GM21526 (cell line): ENCODE measurements at regions not wholly inside any gene's neighbourhood (a gene's known extent, or its start where the extent isn't known, plus 50 kb on each side); places are given as distances from the start of the nearest gene placed in this dataset.
"Not testable (repeated sequence)": the region's sequence is repeated elsewhere in the genome, so short reads cannot be mapped to it uniquely, and the experiment has no call there.

Experiments used
- ATAC-seq: cut with Tn5 transposase; IDR thresholded peaks from one replicate; pipeline ENCODE4 v1.9.1; 2021; ENCODE audit warnings: moderate library complexity; ENCODE audit not compliant: unreplicated experiment, low FRiP score

DNA sequence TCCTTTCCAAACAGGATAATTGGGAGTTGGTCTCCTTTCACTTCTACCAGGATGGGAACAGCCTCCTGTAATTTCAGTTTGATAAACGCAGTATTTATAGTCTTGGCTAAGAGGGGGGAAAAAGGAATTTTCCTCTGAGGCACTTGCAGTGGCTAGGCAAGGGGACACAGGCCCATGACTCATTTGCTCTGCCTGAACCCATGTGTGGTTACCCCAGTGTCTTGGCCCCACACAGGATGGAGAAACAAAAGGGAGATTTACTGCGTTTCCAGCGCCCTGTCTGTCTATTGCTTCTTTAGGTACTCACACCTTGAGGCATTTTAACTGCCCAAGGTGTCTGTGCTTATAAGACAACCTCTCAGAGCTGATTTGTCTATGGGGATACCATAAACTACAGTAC is 74.8 kb upstream of the NEDD9 start:
- ATAC-seq, result no peak

- no peak for ATAC-seq
Observed at GRCh38 chr6:11304946-11305345, 72.5 kb upstream of the NEDD9 start.

GRCh38 chr6:11299876-11300428 is 67.5 kb upstream of the NEDD9 start:
- not testable (repeated sequence) for ATAC-seq

- not testable (repeated sequence) for ATAC-seq
Observed at GRCh38 chr6:11299421-11299784, 66.9 kb upstream of the NEDD9 start.

DNA sequence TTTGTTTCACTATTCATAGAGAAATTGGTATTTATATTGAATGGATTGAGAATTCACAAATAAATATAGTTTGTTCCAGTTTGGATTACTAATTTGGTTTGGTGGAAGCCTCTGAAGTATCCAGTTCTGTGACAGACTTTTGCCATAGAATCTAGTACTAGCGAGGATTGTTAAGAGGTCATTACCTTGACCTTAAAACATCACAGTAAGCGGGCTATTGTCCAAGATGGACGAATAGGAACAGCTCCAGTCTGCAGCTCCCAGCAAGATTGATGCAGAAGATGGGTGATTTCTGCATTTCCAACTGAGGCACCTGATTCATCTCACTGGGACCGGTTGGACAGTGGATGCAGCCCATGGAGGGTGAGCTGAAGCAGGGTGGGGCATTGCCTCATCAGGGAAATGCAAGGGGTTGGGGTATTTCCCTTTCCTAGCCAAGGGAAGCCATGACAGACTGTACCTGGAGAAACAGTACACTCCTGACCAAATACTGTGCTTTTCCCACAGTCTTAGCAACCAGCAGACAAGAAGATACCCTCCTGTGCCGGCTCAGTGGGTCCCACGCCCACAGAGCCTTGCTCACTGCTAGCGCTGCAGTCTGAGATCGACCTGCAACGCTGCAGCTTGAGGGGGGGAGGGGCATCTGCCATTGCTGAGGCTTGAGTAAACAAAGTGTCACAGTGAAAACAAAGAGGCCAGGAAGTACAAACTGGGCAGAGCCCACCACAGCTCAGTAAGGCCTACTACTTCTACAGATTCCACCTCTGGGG is 66.4 kb upstream of the NEDD9 start:
- no peak for ATAC-seq

GRCh38 chr6:11297376-11297729 is 64.9 kb upstream of the NEDD9 start:
- ATAC-seq, result no peak

DNA sequence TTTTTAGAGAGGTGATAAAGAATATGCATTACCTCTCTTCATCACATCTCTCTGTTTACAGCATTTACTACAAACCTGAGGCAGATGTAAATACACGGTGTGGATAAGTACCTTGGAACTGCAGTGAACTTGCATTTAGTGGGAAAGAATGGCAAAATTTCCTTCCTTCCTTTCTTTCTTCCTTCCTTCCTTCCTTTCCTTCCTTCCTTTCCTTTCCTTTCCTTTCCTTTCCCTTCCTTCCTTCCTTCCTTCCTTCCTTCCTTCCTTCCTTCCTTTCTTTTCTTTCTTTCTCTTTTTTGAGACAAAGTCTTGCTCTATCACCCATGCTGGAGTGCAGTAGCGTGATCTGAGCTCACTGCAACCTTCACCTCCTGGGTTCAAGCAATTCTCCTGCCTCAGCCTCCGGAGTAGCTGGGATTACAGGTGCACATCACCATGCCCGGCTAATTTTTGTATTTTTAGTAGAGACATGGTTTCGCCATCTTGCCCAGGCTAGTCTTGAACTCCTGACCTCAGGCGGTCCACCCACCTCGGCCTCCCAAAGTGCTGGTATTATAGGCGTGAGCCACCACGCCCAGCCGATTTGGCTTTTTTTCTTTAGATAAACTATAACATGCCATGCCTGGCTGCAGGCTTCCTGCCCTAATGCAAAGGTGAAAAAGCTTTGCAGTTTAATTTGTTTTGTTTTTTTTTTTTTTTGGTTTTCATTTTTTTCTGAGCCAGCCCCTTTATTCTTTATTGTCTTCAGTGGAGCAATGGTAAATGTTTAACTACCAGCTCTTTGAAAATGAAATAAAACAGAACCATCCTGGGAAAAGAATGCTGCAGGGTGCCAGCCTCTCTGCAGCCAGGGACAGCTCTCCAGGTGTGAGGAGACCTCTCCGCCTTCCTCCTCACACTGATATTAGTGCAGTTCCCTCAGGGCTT is 64.2 kb upstream of the NEDD9 start:
- ATAC-seq, result no peak

DNA sequence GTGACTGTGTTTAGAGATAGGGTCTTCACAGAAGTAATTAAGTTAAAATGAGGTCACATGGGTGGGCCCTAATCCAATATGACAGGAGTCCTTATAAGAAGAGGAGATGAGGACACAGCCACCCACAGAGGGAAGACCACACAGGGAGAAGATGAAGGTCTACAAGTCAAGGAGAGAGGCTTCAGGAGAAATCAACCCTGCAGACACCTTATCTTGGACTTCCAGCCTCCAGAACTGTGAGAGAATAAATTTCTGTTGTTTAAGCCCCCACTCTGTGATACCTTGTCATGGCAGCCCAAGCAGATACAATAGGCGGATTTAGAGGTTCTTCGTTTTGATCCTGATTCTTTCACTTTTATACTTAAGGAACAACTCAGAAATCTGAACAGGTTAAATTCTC is 63.5 kb upstream of the NEDD9 start:
- ATAC-seq, result no peak

- ATAC-seq, result no peak
Observed at GRCh38 chr6:11294228-11294627, 61.8 kb upstream of the NEDD9 start.

DNA sequence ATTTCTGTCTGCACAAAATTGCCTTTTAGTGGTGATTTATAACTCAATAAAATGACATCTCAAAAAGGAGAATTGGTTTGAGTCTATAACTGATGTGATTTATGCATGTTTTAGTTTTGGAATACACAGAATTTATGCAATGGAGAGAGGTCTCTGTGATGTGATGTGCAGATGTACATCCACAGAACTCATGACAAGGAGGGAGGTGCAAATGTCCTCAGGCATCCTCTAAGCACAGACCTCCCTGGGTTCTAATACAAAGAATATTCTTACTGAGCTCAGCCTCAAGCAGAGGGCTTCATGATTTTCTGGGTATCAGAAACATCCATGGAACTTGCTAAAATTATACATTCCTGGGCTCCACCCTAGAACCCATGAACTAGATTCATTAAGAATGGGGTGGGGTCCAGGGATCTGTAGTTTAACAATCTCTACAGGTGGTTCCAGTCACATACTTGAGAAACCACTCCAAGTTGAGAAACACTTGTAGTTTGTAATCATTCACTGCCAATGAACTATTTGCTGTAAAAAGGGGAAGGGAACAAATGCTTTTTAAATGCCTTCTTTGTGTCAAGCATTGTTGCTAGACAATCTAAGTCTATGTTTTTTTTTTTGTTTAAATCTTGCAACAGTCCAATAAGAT is 60.2 kb upstream of the NEDD9 start:
- no peak for ATAC-seq

GRCh38 chr6:11292091-11292490 is 59.6 kb upstream of the NEDD9 start:
- no peak for ATAC-seq

- no peak for ATAC-seq
Observed at GRCh38 chr6:11291582-11291981, 59.1 kb upstream of the NEDD9 start.

DNA sequence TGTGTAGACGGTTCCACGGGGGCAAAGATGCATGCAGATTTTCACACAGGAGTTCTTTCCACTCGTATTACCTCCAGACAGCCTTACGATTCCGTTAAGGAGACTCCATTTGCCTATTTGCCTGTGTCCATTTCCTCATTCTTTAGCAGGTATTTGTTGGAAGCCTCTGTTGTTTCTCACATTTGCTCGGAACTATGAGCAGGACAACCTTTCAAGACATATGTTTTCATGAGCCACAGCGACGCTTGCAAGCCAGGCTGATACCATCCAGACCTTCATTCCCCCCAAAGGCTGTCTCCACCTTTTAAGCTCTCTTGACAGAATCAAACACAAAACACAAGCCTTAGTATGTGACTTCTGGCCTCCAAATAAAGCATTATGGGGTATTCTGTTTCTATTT is 57.6 kb upstream of the NEDD9 start:
- no peak for ATAC-seq

- no peak for ATAC-seq
Observed at GRCh38 chr6:11288065-11288464, 55.6 kb upstream of the NEDD9 start.

DNA sequence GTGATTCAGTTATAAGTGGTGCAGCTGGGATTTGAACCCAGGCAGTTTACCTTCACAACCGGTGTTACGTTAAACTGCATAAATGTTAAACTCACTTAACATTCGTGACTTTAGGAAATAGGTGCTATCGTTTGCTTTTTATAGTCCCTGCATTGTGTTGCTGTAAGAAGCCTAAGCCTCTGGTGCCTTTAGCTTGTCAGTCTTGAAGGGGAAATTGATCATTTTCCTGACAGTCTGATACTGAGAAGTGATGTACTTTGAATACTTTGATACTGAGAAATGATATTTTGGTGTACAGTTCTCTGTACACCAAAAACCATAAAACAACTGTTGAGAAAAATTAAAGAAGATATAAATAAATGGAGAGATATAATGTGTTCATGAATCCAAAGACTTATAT is 52.5 kb upstream of the NEDD9 start:
- ATAC-seq, result no peak

GRCh38 chr6:11283629-11284028 is 51.2 kb upstream of the NEDD9 start:
- no peak for ATAC-seq

DNA sequence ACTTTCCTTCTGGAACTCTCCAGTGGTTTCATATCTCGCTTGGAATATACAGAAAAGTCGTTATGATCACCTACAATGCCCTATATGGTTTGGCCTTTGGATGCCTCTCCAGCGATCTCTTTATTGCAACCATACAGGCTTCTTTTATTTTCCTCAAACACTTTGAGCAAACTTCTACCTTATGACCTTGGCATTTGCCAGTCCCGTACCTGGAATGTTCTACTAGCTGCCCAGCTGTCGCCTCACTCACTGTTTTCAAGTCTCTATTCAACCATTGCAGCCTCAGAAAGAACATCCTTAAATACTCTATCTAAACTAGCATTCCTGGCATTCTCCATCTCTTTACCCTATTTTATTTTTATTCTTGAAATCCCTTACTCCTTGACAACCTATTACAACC is 50.4 kb upstream of the NEDD9 start:
- no peak for ATAC-seq
